ENCODE measurements at regions not wholly inside any gene's neighbourhood (a gene's known extent, or its start where the extent isn't known, plus 50 kb on each side); places are given as distances from the start of the nearest gene placed in this dataset.
"Not testable (repeated sequence)": the region's sequence is repeated elsewhere in the genome, so short reads cannot be mapped to it uniquely, and the experiment has no call there.

DNA sequence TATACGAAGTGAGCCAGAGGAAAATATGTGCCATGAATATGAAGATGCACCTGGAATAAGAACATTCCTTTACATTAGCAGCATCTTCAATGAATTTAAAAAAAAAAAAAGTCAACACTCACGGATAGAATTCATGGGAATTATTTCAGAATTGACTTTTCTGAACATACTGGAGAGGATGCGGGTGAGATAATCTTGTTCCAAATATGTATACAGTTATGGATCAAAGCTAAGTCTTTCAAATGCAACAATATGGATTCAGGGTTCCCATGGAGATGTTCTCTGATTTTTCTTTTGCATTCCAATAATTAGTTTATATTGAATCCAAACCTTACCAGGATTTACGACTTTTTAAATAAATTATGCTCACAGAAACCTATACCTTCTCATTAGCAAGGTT, 1660.7 kb downstream of the SLITRK1 start:
- no peak overlapping the region for H3K4me3 ChIP-seq (ENCODE audit: low read depth, low read length)
- H2AFZ ChIP-seq (ENCODE audit: low read length, unreplicated experiment): no peak overlapping the region
- no peaks in the 10 kb centered on the region for H3K36me3 ChIP-seq (ENCODE audit: insufficient read depth, low read length)
- no peaks in the 10 kb centered on the region for H3K4me1 ChIP-seq (ENCODE audit: control insufficient read depth, insufficient read depth, low read length, unreplicated experiment)
- H3K27ac ChIP-seq (ENCODE audit: low read depth, low read length): no peak overlapping the region
- no peaks in the 10 kb centered on the region for H3K27me3 ChIP-seq (ENCODE audit: insufficient read depth, low read length)
- no peaks in the 10 kb centered on the region for H3K79me2 ChIP-seq (ENCODE audit: control insufficient read depth, insufficient read depth, low read length, unreplicated experiment)

DNA sequence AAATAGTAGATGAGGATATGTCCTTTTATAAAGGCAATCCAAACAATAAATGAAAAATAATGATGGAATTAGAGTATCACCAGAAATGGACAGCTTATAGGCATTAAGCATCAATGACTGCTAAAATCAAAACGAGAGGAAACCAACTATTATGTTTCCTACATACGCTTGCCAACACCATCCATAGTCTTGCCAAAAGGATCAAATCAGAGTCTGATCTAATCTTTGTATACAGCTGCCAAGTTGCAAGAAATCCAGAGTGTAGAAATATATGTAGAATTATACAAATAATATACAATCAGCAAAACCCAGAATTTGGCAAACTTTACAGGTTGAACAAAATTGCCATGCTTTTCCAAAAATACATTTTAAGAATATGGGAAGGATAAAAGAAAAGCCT, 1661.6 kb downstream of the SLITRK1 start:
- Histone ChIP-seq H3K27me3 (ENCODE audit: insufficient read depth, low read length) (no peaks in the 10 kb centered on the region), H3K36me3 (ENCODE audit: insufficient read depth, low read length) (no peaks in the 10 kb centered on the region), H3K4me3 (ENCODE audit: low read depth, low read length) (no peak overlapping the region), H2AFZ (ENCODE audit: low read length, unreplicated experiment) (no peak overlapping the region), H3K79me2 (ENCODE audit: control insufficient read depth, insufficient read depth, low read length, unreplicated experiment) (no peaks in the 10 kb centered on the region), H3K27ac (ENCODE audit: low read depth, low read length) (no peak overlapping the region), H3K4me1 (ENCODE audit: control insufficient read depth, insufficient read depth, low read length, unreplicated experiment) (no peaks in the 10 kb centered on the region)

DNA sequence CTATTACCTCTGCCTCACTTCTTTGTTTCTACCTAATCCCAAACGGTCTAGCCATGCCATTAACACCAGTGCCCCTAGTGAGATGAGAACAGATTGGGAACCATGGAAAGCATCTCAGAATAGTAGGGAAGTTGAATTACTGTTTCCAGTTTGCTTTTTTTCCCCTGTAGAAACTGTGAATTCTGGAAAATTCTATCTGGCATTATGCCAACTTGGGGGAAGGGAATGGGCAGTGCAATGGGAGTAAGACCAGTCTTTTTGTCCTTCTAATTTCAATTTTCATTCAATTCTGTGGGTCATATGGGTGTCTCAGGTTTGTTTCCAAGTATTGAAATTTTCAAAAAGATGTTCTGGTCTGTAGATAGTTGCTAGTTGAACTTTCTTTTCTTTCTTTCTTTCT, 1666.1 kb downstream of the SLITRK1 start:
- no peak overlapping the region for H3K4me3 ChIP-seq (ENCODE audit: low read depth, low read length)
- H3K4me1 ChIP-seq (ENCODE audit: control insufficient read depth, insufficient read depth, low read length, unreplicated experiment): no peaks in the 10 kb centered on the region
- no peak overlapping the region for H2AFZ ChIP-seq (ENCODE audit: low read length, unreplicated experiment)
- H3K36me3 ChIP-seq (ENCODE audit: insufficient read depth, low read length): no peaks in the 10 kb centered on the region
- H3K79me2 ChIP-seq (ENCODE audit: control insufficient read depth, insufficient read depth, low read length, unreplicated experiment): no peaks in the 10 kb centered on the region
- no peak overlapping the region for H3K27ac ChIP-seq (ENCODE audit: low read depth, low read length)
- H3K27me3 ChIP-seq (ENCODE audit: insufficient read depth, low read length): no peaks in the 10 kb centered on the region

DNA sequence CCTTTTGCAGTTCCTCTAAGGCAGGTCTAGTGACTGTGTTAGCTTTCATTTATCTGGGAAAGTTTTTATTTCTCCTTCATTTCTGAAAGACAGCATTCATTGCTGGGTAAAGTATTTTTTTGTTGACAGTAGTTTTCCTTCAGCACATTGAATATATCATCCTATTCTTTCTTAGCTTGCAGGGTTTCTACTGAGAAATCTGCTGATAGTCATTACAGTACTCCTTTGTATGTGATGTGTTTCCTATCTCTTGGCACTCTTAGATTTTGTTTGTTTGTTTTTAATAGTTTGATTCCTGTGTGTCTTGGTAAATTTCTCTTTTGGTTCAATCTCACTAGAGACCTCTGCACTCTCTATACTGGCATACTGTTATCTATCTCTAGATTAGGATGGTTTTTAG, 1667.9 kb downstream of the SLITRK1 start:
- no peak overlapping the region for H2AFZ ChIP-seq (ENCODE audit: low read length, unreplicated experiment)
- H3K79me2 ChIP-seq (ENCODE audit: control insufficient read depth, insufficient read depth, low read length, unreplicated experiment): no peaks in the 10 kb centered on the region
- no peaks in the 10 kb centered on the region for H3K36me3 ChIP-seq (ENCODE audit: insufficient read depth, low read length)
- H3K4me3 ChIP-seq (ENCODE audit: low read depth, low read length): no peak overlapping the region
- H3K4me1 ChIP-seq (ENCODE audit: control insufficient read depth, insufficient read depth, low read length, unreplicated experiment): no peaks in the 10 kb centered on the region
- no peak overlapping the region for H3K27ac ChIP-seq (ENCODE audit: low read depth, low read length)
- no peaks in the 10 kb centered on the region for H3K27me3 ChIP-seq (ENCODE audit: insufficient read depth, low read length)

DNA sequence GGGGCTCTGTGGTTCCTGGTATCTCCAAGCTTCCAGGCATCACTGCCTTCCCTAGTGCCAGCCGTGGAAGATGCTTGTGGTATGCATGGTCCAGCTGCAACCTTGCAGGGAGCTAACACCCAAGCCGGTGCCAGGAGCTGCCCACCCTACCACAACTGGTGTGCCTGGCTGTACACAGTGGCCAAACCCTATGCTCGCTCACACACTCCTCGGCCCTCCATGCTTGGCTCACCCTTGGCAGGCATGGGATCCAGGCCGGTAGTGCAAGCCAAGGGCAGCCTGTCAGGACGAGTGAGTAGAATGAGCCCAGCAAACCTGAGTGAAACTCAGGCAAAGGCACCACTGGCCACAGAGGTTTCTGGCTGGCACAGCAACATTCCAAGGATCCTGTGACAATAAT, 1676.0 kb downstream of the SLITRK1 start:
- Histone ChIP-seq H2AFZ (ENCODE audit: low read length, unreplicated experiment) (no peak overlapping the region), H3K4me1 (ENCODE audit: control insufficient read depth, insufficient read depth, low read length, unreplicated experiment) (no peaks in the 10 kb centered on the region), H3K27ac (ENCODE audit: low read depth, low read length) (no peak overlapping the region), H3K27me3 (ENCODE audit: insufficient read depth, low read length) (no peaks in the 10 kb centered on the region), H3K4me3 (ENCODE audit: low read depth, low read length) (no peak overlapping the region), H3K79me2 (ENCODE audit: control insufficient read depth, insufficient read depth, low read length, unreplicated experiment) (no peaks in the 10 kb centered on the region), H3K36me3 (ENCODE audit: insufficient read depth, low read length) (no peaks in the 10 kb centered on the region)

DNA sequence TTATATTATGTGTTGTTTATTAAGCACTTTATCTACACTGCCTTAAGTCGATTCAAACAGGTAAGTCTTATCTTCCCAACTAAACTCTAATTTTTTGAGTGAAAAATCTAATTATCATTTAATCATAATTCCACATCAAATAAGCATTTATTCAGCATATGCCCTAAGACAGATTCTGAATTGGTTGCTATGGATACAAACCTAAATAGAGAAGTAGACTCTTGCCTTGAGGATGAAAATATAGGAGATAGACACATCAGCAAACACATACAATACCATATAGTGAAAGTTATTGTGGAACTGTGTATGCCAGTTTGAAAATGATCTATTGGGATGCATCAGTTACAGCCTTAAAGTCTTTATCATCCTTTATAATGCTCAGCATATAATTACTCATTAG, 1679.9 kb downstream of the SLITRK1 start:
- H3K79me2 ChIP-seq (ENCODE audit: control insufficient read depth, insufficient read depth, low read length, unreplicated experiment): no peaks in the 10 kb centered on the region
- no peak overlapping the region for H2AFZ ChIP-seq (ENCODE audit: low read length, unreplicated experiment)
- no peaks in the 10 kb centered on the region for H3K36me3 ChIP-seq (ENCODE audit: insufficient read depth, low read length)
- no peaks in the 10 kb centered on the region for H3K4me1 ChIP-seq (ENCODE audit: control insufficient read depth, insufficient read depth, low read length, unreplicated experiment)
- H3K27me3 ChIP-seq (ENCODE audit: insufficient read depth, low read length): no peaks in the 10 kb centered on the region
- H3K4me3 ChIP-seq (ENCODE audit: low read depth, low read length): no peak overlapping the region
- H3K27ac ChIP-seq (ENCODE audit: low read depth, low read length): no peak overlapping the region

DNA sequence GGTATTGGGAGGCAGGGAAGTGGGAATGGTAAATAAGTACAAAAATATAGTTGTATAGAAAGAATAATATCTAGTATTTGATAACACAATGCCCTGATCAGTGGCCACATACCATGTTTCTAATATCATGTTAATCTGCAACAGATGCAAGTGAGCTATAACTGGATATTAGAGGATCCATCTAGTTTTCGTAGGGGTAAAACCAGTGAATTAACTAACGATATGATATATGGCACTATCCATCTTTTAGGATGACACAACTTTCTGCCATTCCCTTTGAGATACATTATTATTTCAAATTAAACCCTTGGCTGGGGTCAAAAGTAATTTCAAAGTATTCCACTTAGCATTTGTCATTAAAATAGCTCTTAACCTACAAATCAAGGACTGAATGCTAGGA, 1686.2 kb downstream of the SLITRK1 start:
- Histone ChIP-seq H2AFZ (ENCODE audit: low read length, unreplicated experiment) (no peak overlapping the region), H3K27me3 (ENCODE audit: insufficient read depth, low read length) (no peaks in the 10 kb centered on the region), H3K27ac (ENCODE audit: low read depth, low read length) (no peak overlapping the region), H3K4me1 (ENCODE audit: control insufficient read depth, insufficient read depth, low read length, unreplicated experiment) (no peaks in the 10 kb centered on the region), H3K4me3 (ENCODE audit: low read depth, low read length) (no peak overlapping the region), H3K36me3 (ENCODE audit: insufficient read depth, low read length) (no peaks in the 10 kb centered on the region), H3K79me2 (ENCODE audit: control insufficient read depth, insufficient read depth, low read length, unreplicated experiment) (no peaks in the 10 kb centered on the region)

DNA sequence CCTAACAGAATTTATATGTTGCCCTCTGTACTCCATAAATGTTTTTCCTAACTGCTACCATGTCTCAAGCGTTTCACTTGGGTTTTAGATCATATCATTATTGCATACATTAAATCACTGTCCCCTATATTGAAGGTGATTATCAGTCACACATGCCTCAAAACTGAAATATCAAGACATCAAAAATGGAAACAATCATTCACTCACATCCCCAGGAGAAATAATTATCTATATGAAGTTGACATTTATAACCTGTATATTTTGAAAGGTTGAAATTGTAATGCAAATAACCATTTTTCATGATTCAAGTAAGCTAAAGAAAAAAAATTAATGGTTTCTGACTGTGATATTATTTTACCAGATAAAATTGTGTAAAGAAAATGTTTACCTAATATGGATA, 1695.0 kb downstream of the SLITRK1 start:
- no peaks in the 10 kb centered on the region for H3K79me2 ChIP-seq (ENCODE audit: control insufficient read depth, insufficient read depth, low read length, unreplicated experiment)
- H3K4me3 ChIP-seq (ENCODE audit: low read depth, low read length): no peak overlapping the region
- no peaks in the 10 kb centered on the region for H3K36me3 ChIP-seq (ENCODE audit: insufficient read depth, low read length)
- no peak overlapping the region for H2AFZ ChIP-seq (ENCODE audit: low read length, unreplicated experiment)
- no peak overlapping the region for H3K27ac ChIP-seq (ENCODE audit: low read depth, low read length)
- no peaks in the 10 kb centered on the region for H3K27me3 ChIP-seq (ENCODE audit: insufficient read depth, low read length)
- no peaks in the 10 kb centered on the region for H3K4me1 ChIP-seq (ENCODE audit: control insufficient read depth, insufficient read depth, low read length, unreplicated experiment)

DNA sequence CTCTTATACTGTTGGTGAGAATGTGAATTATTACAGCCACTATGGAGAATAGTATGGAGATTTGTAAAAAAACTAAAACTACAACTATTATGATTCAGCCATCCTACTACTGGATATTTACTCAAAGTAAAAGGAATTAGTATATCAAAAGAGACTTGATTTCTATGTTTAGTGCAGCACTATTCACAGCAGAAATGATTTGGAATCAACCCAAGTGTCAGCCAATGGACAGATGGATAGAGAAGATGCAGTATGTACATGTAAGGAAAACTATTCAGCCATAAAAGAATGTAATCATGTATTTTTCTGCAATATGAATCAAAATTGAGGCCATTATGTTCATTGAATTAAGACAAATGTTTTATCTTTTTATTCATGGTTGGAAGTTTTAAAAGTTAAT, 1705.5 kb downstream of the SLITRK1 start:
- H3K4me3 ChIP-seq (ENCODE audit: low read depth, low read length): no peak overlapping the region
- H3K4me1 ChIP-seq (ENCODE audit: control insufficient read depth, insufficient read depth, low read length, unreplicated experiment): no peaks in the 10 kb centered on the region
- no peak overlapping the region for H3K27ac ChIP-seq (ENCODE audit: low read depth, low read length)
- H3K79me2 ChIP-seq (ENCODE audit: control insufficient read depth, insufficient read depth, low read length, unreplicated experiment): no peaks in the 10 kb centered on the region
- H2AFZ ChIP-seq (ENCODE audit: low read length, unreplicated experiment): no peak overlapping the region
- no peaks in the 10 kb centered on the region for H3K36me3 ChIP-seq (ENCODE audit: insufficient read depth, low read length)
- no peaks in the 10 kb centered on the region for H3K27me3 ChIP-seq (ENCODE audit: insufficient read depth, low read length)

DNA sequence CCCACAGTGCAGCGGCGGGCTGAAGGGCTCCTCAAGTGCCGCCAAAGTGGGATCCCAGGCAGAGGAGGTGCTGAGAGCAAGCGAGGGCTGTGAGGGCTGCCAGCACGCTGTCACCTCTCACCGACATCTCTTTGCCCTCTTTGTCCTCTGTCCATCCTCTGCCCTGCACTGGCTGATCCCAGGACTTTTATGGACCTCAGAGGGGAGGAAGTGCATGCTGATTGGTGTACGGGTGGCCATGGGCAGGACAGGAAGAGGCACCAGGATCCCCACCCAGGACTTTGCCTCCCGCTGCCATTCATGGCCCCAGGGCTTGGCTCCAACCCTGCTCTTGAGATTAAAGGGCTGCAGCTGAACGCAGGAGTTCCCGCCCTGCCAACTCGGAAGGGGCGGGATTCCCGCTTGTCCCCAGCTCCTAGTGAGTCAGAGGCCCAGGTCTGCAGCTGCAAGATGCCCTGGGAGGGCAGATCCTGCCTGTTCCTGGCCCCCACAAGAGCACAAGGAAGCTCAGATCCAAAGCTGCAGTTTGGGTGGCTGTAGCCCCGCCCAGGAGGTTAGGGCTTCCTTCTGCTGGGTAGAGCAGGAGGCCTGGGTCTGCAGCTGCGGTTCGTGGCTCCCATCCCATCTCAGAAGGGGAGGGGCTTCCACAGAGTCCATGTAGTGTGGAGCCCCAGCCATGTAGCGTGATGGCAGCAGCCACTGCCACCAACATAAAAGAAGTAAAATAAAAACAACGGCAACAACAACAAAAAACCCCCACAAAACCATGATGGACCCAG, 1716.7 kb downstream of the SLITRK1 start:
- no peak overlapping the region for H3K27ac ChIP-seq (ENCODE audit: low read depth, low read length)
- H3K4me3 ChIP-seq (ENCODE audit: low read depth, low read length): no peak overlapping the region
- H2AFZ ChIP-seq (ENCODE audit: low read length, unreplicated experiment): no peak overlapping the region
- H3K27me3 ChIP-seq (ENCODE audit: insufficient read depth, low read length): no peaks in the 10 kb centered on the region
- H3K4me1 ChIP-seq (ENCODE audit: control insufficient read depth, insufficient read depth, low read length, unreplicated experiment): no peaks in the 10 kb centered on the region
- H3K79me2 ChIP-seq (ENCODE audit: control insufficient read depth, insufficient read depth, low read length, unreplicated experiment): no peaks in the 10 kb centered on the region
- H3K36me3 ChIP-seq (ENCODE audit: insufficient read depth, low read length): no peaks in the 10 kb centered on the region

DNA sequence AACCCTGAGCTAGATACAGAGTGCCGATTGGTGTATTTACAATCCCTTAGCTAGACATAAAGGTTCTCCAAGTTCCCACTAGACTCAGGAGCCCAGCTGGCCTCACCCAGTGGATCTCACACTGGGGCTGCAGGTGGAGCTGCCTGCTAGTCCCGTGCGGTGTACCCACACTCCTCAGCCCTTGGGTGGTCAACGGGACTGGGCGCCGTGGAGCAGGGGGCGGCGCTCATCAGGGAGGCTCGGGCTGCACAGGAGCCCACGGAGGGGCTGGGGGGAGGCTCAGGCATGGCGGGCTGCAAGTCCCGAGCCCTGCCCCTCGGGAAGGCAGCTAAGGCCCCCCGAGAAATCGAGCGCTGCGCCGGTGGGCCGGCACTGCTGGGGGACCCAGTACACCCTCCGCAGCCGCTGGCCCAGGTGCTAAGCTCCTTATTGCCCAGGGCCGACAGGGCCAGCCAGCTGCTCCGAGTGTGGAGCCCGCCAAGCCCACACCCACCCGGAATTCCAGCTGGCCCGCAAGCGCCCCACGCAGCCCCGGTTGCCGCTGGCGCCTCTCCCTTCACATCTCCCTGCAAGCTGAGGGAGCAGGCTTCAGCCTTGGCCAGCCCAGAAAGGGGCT, 1717.4 kb downstream of the SLITRK1 start:
- not testable (repeated sequence) for H3K79me2 ChIP-seq (ENCODE audit: control insufficient read depth, insufficient read depth, low read length, unreplicated experiment); H3K4me3 ChIP-seq (ENCODE audit: low read depth, low read length); H3K27ac ChIP-seq (ENCODE audit: low read depth, low read length); H2AFZ ChIP-seq (ENCODE audit: low read length, unreplicated experiment); H3K27me3 ChIP-seq (ENCODE audit: insufficient read depth, low read length); H3K36me3 ChIP-seq (ENCODE audit: insufficient read depth, low read length); H3K4me1 ChIP-seq (ENCODE audit: control insufficient read depth, insufficient read depth, low read length, unreplicated experiment)

All from ACC112 (cell line).